NCI-H226 (cell line): ENCODE measurements at regions not wholly inside any gene's neighbourhood (a gene's known extent, or its start where the extent isn't known, plus 50 kb on each side); places are given as distances from the start of the nearest gene placed in this dataset.
"Not testable (repeated sequence)": the region's sequence is repeated elsewhere in the genome, so short reads cannot be mapped to it uniquely, and the experiment has no call there.

ENCODE experiments used
- DNase-seq: peaks from one replicate; pipeline ENCODE4 v3.0.0-alpha.2; 2015

DNA sequence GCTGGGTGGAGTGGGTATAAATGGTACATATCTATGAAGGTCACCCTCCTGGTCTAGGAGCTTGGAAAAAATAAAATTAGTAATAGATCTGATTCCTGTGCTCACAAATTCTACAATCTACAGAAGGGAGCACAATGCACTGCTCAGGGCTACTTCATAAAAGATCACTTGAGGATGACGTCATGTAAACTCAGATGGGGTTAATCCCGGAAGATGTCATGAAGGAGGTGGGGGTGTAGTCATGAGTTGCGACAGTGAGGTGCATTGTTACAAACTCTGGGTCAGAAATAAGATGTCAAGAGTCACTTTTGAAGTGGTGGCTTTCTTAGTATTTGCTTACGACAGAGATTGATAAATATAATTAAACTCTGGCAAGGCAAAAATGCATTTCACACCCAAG, 68.2 kb downstream of the LHX9 start:
- DNase-seq, result no peak

DNA sequence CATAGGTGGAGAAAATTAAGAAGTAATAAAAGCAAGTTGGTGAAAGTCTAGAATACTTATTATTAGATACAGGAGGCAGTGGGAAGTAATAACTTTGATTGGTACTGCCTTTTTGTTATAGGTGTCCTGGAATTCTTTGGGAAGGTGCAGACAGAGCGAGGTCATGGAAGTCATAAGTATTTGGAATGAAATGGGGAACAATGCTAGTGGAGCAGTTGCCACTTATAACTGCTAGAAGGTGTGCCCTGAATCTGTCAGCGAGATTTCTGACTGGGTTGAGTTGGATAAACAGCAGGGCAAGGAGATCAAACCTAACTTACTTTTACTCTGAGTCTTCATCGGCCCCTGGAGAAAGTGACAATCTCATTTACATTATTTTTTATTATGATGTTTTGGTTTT, 69.6 kb downstream of the LHX9 start:
- no peak for DNase-seq

DNA sequence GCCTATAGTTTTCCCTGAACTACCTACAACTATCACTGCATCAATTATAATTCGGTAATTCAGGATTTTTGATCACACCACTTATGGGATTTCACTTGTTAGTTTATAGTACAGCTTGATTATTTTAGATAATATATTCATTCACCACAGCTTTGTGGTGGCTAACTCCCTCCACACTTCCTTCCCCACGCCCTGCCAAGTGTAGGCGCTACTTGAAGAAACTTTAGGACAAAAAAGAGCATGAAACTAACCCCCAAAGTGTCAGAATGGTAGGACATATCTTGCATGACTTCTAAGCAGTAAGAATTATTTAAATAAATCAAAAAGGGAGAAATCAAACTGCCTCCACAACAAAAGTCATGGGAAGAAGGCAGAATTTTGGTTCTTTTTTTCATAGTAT, 70.1 kb downstream of the LHX9 start:
- no peak for DNase-seq

DNA sequence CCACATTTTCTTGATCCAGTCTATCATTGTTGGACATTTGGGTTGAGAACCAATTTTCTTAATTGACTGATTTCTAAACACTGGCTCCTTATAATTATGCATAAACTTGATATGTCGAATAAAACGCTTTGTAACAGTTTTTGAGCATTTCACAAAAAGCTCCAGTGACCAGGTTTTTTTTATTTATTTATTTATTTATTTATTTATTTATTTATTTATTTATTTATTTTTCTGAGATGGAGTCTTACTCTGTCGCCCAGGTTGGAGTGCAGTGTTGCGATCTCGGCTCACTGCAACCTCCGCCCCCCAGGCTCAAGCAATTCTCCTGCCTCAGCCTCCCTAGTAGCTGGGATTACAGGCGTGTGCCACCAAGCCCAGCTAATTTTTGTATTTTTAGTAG, 71.4 kb downstream of the LHX9 start:
- DNase-seq, result not testable (repeated sequence)

DNA sequence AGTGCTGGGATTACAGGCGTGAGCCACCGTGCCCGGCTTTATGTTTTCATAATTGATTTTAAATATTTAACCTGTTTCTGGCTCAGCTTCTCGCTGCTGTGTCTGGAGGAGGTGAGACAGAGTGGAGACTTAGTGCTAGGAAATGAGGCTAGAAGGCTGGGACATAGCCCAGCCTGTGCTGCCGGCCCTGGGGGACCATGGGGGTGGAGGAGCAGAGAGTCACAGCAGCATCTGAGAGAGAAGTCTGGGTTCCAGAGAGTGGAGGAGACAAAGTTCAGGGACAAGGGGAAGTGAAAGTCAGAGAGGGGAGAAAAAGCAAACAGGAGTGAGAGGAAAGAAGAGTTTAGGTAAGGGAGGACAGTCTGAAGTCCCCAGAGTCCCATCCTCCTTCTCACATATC, 71.9 kb downstream of the LHX9 start:
- DNase-seq, result no peak

DNA sequence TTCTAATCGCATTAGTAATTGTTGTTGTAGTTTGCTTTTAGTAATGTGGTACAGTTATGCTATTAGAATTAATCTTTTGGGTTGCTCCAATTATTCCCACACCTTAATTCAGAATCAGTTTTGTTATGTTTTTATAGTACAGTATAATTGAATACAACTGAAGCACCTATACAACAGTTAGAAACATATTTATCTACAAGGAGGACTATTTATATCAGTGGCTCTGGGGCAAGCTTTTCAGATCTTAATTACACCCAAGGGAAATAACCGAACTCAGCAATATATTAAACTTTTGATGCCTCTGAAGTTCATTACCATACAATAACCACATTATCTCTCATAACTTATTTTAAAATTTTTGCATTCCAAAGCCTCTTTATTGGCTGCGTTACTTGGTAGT, 74.4 kb downstream of the LHX9 start:
- no peak for DNase-seq

DNA sequence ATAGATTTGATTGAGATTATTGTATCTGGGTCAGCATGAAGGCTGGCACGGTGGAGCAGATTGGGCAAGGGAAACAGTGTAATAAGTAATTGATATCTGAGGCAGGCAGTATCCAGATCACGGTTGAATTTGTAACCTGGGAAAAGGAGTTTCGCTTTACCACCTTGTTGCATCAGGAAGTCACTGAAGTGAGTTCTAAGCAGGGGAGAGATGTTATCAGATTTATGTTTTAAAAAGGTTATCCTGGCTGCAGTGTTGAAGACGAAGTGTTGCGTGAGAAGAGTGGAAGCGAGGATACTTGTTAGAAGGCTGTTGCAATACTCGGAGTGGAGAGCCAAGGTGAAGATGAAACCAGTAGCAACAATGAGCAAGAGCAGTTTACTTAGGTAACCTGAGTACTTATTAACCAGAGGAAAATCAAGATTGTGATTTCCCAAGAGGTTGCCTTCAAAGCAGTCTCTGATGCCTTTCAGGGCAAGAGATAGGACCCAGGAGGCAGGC, 77.8 kb downstream of the LHX9 start:
- no peak for DNase-seq

DNA sequence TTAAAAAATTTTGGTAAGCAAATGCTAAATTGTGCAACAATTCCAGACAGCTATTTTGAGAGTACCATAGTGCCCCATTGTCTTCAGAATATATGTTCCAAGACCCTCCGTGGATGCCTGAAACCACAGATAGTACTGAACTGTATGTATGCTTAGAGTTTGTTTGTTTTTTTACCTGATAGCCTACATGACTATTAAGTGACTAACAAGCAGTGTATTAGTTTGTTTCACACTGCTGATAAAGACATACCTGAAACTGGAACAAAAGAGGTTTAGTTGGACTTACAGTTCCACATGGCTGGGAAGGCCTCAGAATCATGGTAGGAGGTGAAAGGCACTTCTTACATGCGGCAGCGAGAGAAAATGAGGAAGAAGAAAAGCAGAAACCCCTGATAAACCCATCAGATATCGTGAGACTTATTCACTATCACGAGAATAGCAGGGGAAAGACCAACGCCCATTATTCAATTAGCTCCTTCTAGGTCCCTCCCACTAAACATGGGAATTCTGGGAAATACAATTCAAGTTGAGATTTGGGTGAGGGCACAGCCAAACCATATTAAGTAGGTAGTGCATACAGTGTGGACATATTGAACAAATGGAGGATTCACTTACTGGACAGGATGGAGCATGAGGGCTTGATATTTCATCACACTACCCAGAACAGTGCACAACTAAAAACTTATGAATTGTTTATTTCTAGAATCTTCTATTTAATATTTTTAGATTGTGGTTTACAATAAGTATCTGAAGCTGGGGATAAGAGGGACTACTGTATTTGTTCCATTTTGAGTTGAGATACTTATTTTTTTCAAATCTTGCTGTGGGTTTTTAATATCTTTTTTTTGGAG, 78.5 kb downstream of the LHX9 start:
- no peak for DNase-seq

DNA sequence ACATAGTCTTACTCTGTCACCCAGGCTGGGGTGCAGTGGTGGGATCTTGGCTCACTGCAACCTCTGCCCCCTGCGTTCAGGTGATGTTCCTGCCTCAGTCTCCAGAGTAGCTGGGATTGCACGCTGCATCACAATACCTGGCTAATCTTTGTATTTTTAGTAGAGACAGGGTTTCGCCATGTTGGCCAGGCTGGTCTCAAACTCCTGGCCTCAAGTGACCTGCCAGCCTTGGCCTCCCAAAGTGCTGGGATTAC, 79.0 kb downstream of the LHX9 start:
- DNase-seq, result not testable (repeated sequence)

DNA sequence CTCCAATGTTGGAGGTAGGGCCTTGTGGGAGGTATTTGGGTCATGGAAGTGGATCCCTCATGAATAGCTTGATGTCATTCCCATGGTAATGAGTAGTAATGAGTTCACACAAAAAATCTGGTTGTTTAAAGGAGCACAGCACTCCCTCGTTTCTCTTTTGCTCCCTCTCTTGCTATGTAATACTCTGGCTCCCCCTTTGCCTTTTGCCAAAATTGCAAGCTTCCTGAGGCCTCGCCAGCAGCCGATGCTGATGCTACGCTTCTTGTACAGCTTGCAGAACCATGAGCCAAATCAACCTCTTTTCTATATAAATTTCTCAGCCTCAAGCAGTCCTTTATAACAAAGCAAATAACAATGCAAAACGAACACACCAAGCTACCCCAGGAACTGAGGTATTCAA, 80.9 kb downstream of the LHX9 start:
- DNase-seq, result no peak

DNA sequence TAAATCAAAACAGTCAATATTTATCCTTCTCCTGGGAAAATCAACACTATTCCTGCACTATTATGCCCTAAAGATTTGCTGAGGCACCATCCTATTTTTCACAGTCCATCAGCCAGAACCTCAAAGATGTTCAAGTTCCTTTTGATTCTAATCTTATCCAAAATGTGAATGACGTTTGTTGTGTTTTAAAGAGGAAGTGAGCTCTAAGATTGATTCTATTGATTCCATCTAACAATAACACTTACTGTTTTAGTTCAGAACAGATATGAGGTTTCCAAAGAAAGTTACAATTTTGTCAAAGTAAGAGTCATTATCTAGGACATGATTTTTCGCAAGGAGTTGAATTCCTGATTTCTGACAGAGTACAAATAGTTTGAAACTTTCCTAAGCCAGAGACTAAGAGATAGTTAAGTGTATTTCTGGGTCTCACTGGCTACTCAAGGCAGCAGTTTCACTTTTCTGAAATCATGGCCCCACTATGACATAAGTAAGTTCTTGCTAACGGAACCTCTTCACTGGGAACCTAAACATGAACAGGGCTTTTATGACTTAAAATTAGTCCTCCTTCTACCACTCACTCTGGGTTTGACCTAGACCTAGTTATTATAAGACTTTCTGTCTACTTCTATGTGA, 84.7 kb downstream of the LHX9 start:
- DNase-seq, result no peak

DNA sequence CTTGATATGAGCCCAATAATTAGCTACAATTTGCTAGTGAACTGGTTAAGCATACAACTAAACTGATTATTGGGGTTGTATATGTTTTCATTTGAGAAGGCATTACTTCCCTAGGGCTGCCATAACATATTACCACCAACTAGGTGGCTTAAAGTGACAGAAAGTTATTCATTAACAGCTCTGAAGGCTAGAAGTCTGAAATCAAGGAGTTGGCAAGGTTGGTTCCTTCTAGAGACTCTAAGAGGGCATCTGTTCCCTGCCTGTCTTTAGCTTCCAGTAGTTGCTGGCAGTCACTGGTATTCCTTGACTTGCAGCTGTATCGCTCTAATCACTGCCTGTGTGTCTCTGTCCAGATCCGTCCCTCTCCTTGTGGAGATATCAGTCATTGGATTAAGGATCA, 86.3 kb downstream of the LHX9 start:
- DNase-seq, result no peak

DNA sequence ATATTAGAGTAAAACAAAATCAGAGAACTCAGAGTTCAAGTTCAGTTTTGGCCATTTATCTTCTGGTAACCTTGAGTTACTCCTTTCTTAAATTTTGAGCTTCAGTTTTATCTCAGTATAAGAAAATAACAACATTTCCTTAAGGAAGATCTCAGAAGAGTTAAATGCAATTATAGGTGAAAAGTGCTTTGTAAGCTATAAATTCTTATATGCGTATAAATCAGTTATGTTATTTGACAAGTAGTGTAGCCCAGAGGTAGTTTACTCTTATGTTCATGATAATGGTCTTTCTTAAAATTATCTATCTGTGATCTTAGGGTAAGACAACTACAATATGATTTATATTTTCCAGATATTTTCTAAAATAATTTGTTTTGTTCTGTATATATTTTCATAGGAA, 89.8 kb downstream of the LHX9 start:
- no peak for DNase-seq

DNA sequence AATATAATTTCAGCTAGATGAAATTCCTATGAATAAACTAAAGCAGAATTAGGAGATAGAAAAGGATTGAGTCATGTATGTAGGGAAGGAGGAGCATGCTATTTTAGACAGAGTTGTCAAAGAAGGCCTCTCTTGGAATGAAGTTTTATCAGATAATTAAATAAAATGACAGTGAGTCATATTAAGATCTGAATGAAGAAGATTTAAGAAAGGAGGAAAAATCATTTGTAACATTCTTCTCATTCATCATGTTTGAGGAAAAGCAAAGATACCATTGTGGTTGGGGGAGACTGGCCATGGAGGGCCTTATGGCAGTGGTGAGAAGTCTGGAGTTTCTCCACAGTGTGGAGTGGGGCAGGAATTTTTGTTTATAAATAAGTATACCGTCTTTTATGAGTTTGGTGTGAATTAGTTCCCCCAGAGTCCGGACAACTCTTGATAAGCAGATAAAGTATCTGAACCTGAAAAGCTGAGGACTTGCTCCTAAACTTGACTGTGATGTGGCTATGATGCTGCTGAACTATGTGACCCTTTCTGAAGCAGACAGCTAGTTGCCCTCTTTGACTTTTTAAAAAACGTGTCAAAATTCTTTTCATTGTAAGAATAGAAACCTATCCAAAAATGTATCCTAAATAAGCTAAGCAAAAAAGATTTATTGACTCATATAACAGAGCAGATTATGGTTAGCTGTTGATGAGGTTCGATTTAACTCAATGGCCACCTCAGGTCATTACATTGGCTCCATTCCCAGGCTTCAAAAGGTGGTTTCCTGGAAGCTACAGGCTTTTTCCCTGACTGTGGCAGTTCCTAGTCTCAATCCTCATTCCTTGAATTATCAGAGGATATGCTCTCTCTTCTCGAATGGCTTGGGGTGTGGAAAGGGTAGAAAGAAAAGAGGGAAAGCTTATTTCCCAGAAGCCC, 90.8 kb downstream of the LHX9 start:
- no peak for DNase-seq

DNA sequence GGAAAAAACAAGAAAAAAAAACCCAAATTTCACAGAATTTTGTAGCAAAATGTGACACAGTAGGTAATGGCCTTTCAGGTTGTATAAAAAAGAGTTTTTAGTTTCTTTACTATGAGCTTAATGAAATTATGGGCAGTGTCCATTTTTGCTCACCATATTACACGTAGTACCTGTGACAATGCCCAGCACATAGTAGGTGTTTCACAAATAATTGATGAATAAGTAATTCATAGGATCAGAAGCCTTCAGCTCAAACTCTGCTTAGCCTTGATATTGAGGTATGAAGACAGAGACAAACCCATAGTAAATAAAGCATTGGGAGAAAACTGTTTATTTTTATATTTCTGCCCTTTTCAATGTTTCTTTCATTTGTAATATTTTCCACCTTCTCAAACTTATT, 97.2 kb downstream of the LHX9 start:
- no peak for DNase-seq

DNA sequence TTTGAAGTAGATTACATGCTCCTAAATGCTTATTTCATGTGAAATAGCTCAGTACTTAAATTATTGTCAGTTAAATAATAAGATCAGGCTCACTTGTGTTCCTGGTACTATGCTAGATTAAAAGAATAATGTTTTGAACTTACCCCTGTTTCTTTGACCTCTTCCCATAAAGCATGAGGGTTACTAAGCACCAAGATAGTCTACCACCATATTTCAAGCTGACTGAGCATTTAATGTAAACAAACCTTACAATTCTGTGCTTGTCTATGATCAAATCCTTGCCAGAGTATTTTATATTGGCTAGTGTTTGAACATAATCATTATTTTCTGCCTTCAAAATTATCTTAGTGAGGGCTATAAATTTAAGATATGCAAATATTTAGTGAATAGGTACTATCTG, 98.1 kb downstream of the LHX9 start:
- DNase-seq, result no peak

DNA sequence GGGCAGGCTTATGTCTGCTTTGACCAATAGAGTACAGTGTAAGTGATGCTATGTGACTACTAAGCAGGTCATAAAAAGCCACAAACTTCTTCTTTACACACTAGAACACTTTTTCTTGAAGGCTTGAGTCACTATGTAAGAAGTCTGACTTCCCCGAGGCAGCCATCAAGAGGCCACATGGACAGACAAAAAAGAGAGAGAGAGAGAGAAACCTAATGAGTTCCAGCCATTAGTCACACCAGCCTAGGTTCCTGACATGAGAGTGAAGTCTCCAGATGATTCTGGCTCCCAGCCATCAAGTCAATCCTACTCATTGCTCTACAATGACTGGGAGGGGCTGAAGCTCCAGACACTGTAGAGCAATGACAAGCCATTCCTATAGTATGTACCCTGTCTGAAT, 101.4 kb downstream of the LHX9 start:
- DNase-seq, result peak; percentile 77

DNA sequence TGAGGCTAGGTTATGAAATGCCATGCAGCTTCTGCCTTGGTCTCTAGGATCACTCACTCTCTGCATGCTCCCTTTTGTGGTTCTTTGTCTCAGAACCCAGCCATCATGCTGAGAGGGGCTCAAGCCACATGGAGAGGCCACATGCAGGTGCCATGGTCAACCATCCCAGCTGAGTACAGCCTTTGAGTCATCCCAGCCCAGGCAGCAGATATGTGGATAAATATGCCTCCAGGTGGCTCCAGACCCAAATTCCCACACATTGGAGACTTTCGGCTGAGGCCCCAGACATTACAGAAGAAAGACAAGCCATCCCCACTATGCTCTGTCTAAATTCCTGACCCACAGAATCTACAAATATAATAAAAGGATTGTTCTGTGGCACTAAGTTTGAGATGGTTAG, 102.0 kb downstream of the LHX9 start:
- no peak for DNase-seq

DNA sequence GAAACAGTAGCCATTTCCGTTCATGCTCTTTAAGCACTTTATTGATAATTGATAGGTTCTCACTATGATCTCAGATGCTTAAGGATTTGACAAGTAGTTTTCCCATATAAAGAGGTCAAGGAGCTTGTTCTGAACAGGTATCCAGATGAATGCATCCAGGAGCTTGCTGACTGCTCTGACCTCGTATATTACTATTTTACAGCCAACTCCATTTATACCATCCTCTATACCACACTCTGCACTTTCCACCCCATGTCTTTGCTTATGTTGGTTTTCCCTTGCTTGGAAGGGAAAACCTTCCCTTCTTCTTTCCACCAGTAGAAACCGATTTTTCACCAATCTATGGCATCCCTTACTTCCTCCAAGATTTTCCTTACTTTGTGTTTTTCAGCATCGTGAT, 107.2 kb downstream of the LHX9 start:
- DNase-seq, result no peak

DNA sequence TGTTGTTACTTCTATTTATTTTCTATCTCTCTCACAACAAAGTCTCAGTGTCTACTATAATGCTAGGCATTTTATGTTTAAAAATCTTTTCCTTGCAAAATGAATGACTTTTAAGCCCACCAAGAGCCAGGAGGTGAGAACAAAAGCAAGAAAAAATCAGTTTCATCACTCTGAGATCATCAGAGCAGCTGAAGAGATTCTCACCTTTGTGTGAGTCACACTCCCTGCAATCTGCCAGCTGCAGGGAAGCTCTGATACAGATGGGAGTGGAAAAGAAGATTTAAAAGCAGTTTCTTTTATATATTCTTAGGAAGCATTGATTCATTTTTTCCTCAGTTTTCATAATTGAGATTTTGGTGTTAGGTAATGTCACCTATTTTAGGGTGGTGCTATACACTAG, 107.6 kb downstream of the LHX9 start:
- peak; percentile 57 for DNase-seq

DNA sequence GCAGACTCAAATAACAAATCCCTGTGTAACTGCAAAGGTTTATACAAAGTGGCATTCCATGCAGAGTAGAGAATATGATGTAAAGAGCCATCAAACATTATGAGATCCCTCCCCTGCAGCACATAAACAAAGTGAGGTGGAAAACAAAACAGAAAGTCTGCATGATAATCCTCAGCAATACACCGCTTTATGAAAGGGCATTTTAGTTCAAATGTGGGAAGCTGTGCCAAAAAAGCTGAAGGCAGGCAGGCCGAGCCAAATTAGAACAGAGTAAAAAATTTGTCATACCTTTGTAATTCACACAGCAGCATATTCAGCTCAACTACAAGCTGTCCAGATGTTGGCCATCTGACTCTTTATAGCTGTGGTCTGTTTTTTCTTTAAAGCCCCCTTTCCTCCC, 113.5 kb downstream of the LHX9 start:
- DNase-seq, result no peak

DNA sequence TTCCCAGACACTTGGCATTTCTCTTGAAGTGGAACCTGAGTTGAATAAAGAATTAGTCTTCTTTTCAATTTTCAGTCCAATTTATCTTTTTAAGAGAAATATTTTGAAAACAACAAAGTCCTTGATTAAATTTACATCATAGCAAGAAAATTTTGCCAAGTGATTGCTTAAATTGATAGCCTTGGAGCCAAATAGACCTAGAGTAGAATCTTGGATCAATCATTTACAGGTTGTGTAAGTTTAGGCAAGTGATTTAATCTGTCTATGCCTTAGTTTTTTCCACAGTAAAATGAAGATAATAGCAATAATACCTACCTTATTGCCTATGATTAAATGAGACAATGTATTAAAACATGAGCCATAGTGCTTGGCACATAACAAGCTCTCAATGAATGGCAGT, 113.9 kb downstream of the LHX9 start:
- no peak for DNase-seq

DNA sequence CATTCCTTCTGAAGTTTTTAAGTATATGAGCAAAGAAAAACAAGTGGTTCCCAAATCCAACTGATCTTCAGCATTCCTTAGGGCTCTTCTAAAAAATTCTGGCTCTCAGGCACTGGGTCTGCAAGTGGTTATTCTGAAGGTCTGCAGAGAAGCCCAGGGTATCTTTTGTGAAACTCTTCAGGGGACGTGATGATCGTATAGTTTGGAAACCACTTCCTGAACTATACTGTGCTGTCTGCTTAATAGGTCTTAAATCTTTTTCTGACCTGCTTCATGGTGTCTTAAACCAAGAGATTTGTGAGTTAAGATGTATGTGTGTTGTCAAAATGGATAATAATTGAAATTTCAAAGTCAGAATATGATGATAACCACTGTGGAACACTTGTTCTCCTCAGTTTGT, 115.5 kb downstream of the LHX9 start:
- DNase-seq, result no peak

DNA sequence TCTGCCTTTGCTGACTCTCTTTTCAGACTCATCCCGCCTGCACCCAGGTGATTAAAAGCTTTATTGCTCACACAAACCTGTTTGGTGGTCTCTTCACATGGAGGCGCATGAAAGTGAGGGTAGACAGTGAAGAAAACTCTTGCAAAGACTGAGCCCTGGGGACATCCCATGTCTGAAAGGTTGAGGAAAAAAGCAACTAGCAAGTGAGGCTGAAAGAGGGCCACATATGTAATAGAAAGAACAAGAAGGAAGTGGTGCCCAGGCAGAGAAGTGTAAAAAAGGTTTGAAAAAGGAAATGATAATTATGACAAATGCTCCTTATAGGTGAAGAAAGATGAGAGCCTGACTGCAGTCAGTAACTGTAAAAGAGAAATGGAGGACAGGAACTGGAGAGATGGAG, 115.9 kb upstream of the NEK7 start:
- DNase-seq, result no peak
